Activated gamma-delta T cell treated with Interleukin-2 at 50 U/mL for 16 hours (primary cell): ENCODE measurements at regions not wholly inside any gene's neighbourhood (a gene's known extent, or its start where the extent isn't known, plus 50 kb on each side); places are given as distances from the start of the nearest gene placed in this dataset.

ENCODE experiments used
- DNase-seq: peaks from one replicate; pipeline ENCODE4 v3.0.0-alpha.2; 2020

GRCh38 chr5:104754311-104754995 lies 1191.9 kb upstream of the NUDT12 start:
- no peak for DNase-seq

- no peak for DNase-seq
Measured at GRCh38 chr5:104751969-104752368, 1189.4 kb upstream of the NUDT12 start.

- no peak for DNase-seq
Measured at GRCh38 chr5:104739905-104740304, 1177.3 kb upstream of the NUDT12 start.

GRCh38 chr5:104739503-104739902 lies 1176.9 kb upstream of the NUDT12 start:
- DNase-seq = no peak

GRCh38 chr5:104736073-104736472 lies 1173.5 kb upstream of the NUDT12 start:
- no peak for DNase-seq

GRCh38 chr5:104734046-104734445 lies 1171.5 kb upstream of the NUDT12 start:
- DNase-seq = no peak

- no peak for DNase-seq
Measured at GRCh38 chr5:104733063-104733669, 1170.6 kb upstream of the NUDT12 start.

GRCh38 chr5:104731331-104731730 lies 1168.7 kb upstream of the NUDT12 start:
- no peak for DNase-seq

GRCh38 chr5:104708027-104708426 lies 1145.4 kb upstream of the NUDT12 start:
- no peak for DNase-seq

- DNase-seq = no peak
Measured at GRCh38 chr5:104706600-104706999, 1144.0 kb upstream of the NUDT12 start.

GRCh38 chr5:104702212-104702611 lies 1139.6 kb upstream of the NUDT12 start:
- no peak for DNase-seq

GRCh38 chr5:104699438-104699837 lies 1136.8 kb upstream of the NUDT12 start:
- no peak for DNase-seq

- no peak for DNase-seq
Measured at GRCh38 chr5:104661256-104661655, 1098.7 kb upstream of the NUDT12 start.

- no peak for DNase-seq
Measured at GRCh38 chr5:104659497-104659896, 1096.9 kb upstream of the NUDT12 start.

- DNase-seq = no peak
Measured at GRCh38 chr5:104652271-104652861, 1089.8 kb upstream of the NUDT12 start.

- no peak for DNase-seq
Measured at GRCh38 chr5:104650313-104651055, 1087.9 kb upstream of the NUDT12 start.

GRCh38 chr5:104646416-104646815 lies 1083.8 kb upstream of the NUDT12 start:
- no peak for DNase-seq

- no peak for DNase-seq
Measured at GRCh38 chr5:104643320-104643719, 1080.7 kb upstream of the NUDT12 start.

GRCh38 chr5:104635227-104635626 lies 1072.6 kb upstream of the NUDT12 start:
- no peak for DNase-seq

- DNase-seq = no peak
Measured at GRCh38 chr5:104628911-104629310, 1066.3 kb upstream of the NUDT12 start.

- no peak for DNase-seq
Measured at GRCh38 chr5:104626122-104626521, 1063.5 kb upstream of the NUDT12 start.

- no peak for DNase-seq
Measured at GRCh38 chr5:104612005-104612404, 1049.4 kb upstream of the NUDT12 start.

GRCh38 chr5:104611135-104611767 lies 1048.7 kb upstream of the NUDT12 start:
- DNase-seq = no peak
